ENCODE measurements at regions not wholly inside any gene's neighbourhood (a gene's known extent, or its start where the extent isn't known, plus 50 kb on each side); places are given as distances from the start of the nearest gene placed in this dataset.

- no peak for DNase-seq (ENCODE audit: low spot score)
Observed at GRCh38 chr4:22876270-22876669, 183.5 kb downstream of the GBA3 start.

- no peak for DNase-seq (ENCODE audit: low spot score)
Observed at GRCh38 chr4:22875587-22876257, 183.0 kb downstream of the GBA3 start.

GRCh38 chr4:22874334-22874912, 181.7 kb downstream of the GBA3 start:
- no peak for DNase-seq (ENCODE audit: low spot score)

- no peak for DNase-seq (ENCODE audit: low spot score)
Observed at GRCh38 chr4:22873899-22874298, 181.2 kb downstream of the GBA3 start.

- DNase-seq (ENCODE audit: low spot score), result no peak
Observed at GRCh38 chr4:22870847-22871449, 178.2 kb downstream of the GBA3 start.

GRCh38 chr4:22869235-22869634, 176.5 kb downstream of the GBA3 start:
- peak; percentile 5 for DNase-seq (ENCODE audit: low spot score)

Data from HT-29 (cell line).